ENCODE measurements at regions not wholly inside any gene's neighbourhood (a gene's known extent, or its start where the extent isn't known, plus 50 kb on each side); places are given as distances from the start of the nearest gene placed in this dataset.

DNA sequence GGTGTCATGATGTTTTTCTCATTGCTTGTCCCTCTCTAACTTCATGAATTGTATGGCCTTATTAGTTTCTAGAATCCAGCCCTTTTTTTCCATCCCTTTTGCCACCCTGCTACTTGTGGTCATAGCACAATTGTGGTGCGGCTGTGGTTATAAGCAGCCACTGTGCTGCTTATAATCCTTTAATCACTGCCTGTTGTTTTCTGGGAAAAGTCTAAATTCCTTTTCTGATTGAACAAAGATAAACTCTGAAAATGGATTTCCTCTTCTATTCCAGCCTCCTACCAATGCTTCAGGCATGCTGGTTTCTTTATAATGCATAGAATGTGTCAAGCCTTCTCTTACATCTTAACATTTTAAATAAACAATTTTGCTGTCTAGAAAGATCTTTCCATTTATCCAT lies 319.5 kb downstream of the C3orf38 start:
- ChIA-PET POLR2A (ENCODE audit: unreplicated experiment) (no interaction called here), CTCF (no interaction called here)
- no CpG with 5 or more reads among the region's 1 CpG for WGBS, 2 experiments (ENCODE audit: extremely low coverage in 2 of 2, insufficient read length in 1 of 2)
- Histone ChIP-seq H2AK5ac (ENCODE audit: low read depth, low read length) (no peak overlapping the region), H3K9me3 (ENCODE audit: control insufficient read depth, insufficient read depth, low read length) (no peaks in the 10 kb centered on the region; the same call in 1 of the 2 replicates), H2BK5ac (ENCODE audit: low read depth, low read length, poor library complexity, severe bottlenecking) (no peak overlapping the region), H4K91ac (ENCODE audit: insufficient read depth, low read depth, low read length) (no peak overlapping the region), H3K14ac (replicated peaks; ENCODE audit: low read depth, low read length) (no peak overlapping the region), H2BK20ac (ENCODE audit: low read depth, low read length) (no peak overlapping the region), H2BK120ac (ENCODE audit: low read depth, low read length) (no peak overlapping the region), H3K4me2 (ENCODE audit: low read depth, low read length) (no peak overlapping the region), H3K56ac (ENCODE audit: extremely low read depth, insufficient read depth, low read length) (no peak overlapping the region), H3K79me1 (ENCODE audit: low read depth in 1 of 2, low read length in 2 of 2) (no peaks in the 10 kb centered on the region), H3K4me3 (ENCODE audit: insufficient read depth, low read depth, low read length) (no peak overlapping the region), H3K36me3 (ENCODE audit: control insufficient read depth, insufficient read depth, low read length) (no peaks in the 10 kb centered on the region), H2BK15ac (ENCODE audit: low read depth, low read length) (no peak overlapping the region), H3K4ac (ENCODE audit: low read depth, low read length) (no peak overlapping the region), H2AFZ (replicated peaks; ENCODE audit: low read length, poor library complexity) (no peak overlapping the region), H3K27me3 (ENCODE audit: control insufficient read depth, insufficient read depth, low read length) (no peaks in the 10 kb centered on the region), H2AK9ac (replicated peaks; ENCODE audit: low read depth, low read length, poor library complexity) (no peak overlapping the region), H3K9me1 (ENCODE audit: insufficient read depth, low read length) (no peaks in the 10 kb centered on the region), H3K23ac (ENCODE audit: low read depth, low read length) (no peak overlapping the region), H3K9ac (ENCODE audit: low read depth, low read length) (no peak overlapping the region), H4K5ac (ENCODE audit: low read depth, low read length) (no peak overlapping the region), H3K18ac (ENCODE audit: low read depth, low read length) (no peak overlapping the region), H3K27ac (ENCODE audit: insufficient read depth, low read length) (no peak overlapping the region), H4K20me1 (ENCODE audit: insufficient read depth, low read length) (no peaks in the 10 kb centered on the region), H3K4me1 (ENCODE audit: control insufficient read depth, insufficient read depth, low read length) (no peaks in the 10 kb centered on the region), H4K8ac (ENCODE audit: low read depth in 2 of 2, low read length in 2 of 2) (no peak overlapping the region)
- DNase-seq: no peak
- no peak for ATAC-seq (ENCODE audit: low read depth)
- dilution Hi-C loops (cut with HindIII; ENCODE audit: low sequenced_read_pairs, unreplicated experiment) (no loop called here), intact Hi-C loops (cut with micrococcal nuclease) (no loop called here), in situ Hi-C loops (cut with MboI; ENCODE audit: low sequenced_read_pairs) (no loop called here)
- BruUV-seq (replicated peaks): no TSS peak
- TF ChIP-seq, protein P1, sequence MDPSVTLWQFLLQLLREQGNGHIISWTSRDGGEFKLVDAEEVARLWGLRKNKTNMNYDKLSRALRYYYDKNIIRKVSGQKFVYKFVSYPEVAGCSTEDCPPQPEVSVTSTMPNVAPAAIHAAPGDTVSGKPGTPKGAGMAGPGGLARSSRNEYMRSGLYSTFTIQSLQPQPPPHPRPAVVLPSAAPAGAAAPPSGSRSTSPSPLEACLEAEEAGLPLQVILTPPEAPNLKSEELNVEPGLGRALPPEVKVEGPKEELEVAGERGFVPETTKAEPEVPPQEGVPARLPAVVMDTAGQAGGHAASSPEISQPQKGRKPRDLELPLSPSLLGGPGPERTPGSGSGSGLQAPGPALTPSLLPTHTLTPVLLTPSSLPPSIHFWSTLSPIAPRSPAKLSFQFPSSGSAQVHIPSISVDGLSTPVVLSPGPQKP (IDR thresholded peaks at IDR 0.05; ENCODE audit: borderline replicate concordance, low read depth, low read length): no peak
- no peak for TF ChIP-seq NFE2L2 (IDR thresholded peaks at IDR 0.05; ENCODE audit: low read depth, low read length)
- no peak for TF ChIP-seq USF2 (IDR thresholded peaks at IDR 0.05; ENCODE audit: low read depth, low read length)
- TF ChIP-seq, protein P2, sequence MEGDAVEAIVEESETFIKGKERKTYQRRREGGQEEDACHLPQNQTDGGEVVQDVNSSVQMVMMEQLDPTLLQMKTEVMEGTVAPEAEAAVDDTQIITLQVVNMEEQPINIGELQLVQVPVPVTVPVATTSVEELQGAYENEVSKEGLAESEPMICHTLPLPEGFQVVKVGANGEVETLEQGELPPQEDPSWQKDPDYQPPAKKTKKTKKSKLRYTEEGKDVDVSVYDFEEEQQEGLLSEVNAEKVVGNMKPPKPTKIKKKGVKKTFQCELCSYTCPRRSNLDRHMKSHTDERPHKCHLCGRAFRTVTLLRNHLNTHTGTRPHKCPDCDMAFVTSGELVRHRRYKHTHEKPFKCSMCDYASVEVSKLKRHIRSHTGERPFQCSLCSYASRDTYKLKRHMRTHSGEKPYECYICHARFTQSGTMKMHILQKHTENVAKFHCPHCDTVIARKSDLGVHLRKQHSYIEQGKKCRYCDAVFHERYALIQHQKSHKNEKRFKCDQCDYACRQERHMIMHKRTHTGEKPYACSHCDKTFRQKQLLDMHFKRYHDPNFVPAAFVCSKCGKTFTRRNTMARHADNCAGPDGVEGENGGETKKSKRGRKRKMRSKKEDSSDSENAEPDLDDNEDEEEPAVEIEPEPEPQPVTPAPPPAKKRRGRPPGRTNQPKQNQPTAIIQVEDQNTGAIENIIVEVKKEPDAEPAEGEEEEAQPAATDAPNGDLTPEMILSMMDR (conservative IDR thresholded peaks at IDR 0.05; ENCODE audit: low read depth, low read length): no peak
- TF ChIP-seq BHLHE40 (IDR thresholded peaks at IDR 0.05; ENCODE audit: low read depth, low read length): no peak
- no peak for TF ChIP-seq CHD1 (IDR thresholded peaks at IDR 0.05; ENCODE audit: low read depth, low read length)
- TF ChIP-seq POLR2A (IDR thresholded peaks at IDR 0.05; ENCODE audit: low read depth, low read length): no peak
- TF ChIP-seq SMC3 (IDR thresholded peaks at IDR 0.05; ENCODE audit: low read depth, low read length): no peak
- no peak for TF ChIP-seq MAFK (IDR thresholded peaks at IDR 0.05; ENCODE audit: low read depth, low read length)
- no peak for TF ChIP-seq RAD21 (IDR thresholded peaks at IDR 0.05; ENCODE audit: low read length)
- TF ChIP-seq RCOR1 (IDR thresholded peaks at IDR 0.05; ENCODE audit: insufficient replicate concordance, low read length): no peak
- TF ChIP-seq CEBPB (IDR thresholded peaks at IDR 0.05; ENCODE audit: low read depth, low read length): no peak
- no peak for TF ChIP-seq MAZ (IDR thresholded peaks at IDR 0.05; ENCODE audit: borderline replicate concordance, low read depth, low read length)
- no peak for TF ChIP-seq MXI1 (IDR thresholded peaks at IDR 0.05; ENCODE audit: borderline replicate concordance, low read depth, low read length)
- no peak for TF ChIP-seq RFX5 (IDR thresholded peaks at IDR 0.05; ENCODE audit: low read depth, low read length)
- no peak for TF ChIP-seq FOS (IDR thresholded peaks at IDR 0.05; ENCODE audit: low read depth, low read length)

Measured in IMR-90 (cell line).